ENCODE measurements at regions not wholly inside any gene's neighbourhood (a gene's known extent, or its start where the extent isn't known, plus 50 kb on each side); places are given as distances from the start of the nearest gene placed in this dataset.

GRCh38 chr22:23387827-23388516, 192.1 kb downstream of the IGLL1 start:
- peaks cover 16% of the 10 kb centered on the region for H3K27me3 ChIP-seq (ENCODE audit: control insufficient read depth, insufficient read depth, low read length)
- no peaks in the 10 kb centered on the region for H3K36me3 ChIP-seq (ENCODE audit: control insufficient read depth, insufficient read depth, low read length)
- H3K4me3 ChIP-seq (ENCODE audit: low read depth, low read length) = no peak overlapping the region
- no peak for TF ChIP-seq CTCF (IDR thresholded peaks at IDR 0.05; ENCODE audit: insufficient read depth, low read length, poor library complexity, severe bottlenecking)
- DNase-seq (ENCODE audit: low read depth) = no peak

- TF ChIP-seq CTCF (IDR thresholded peaks at IDR 0.05; ENCODE audit: insufficient read depth, low read length, poor library complexity, severe bottlenecking) = no peak
- DNase-seq (ENCODE audit: low read depth) = no peak
- H3K36me3 ChIP-seq (ENCODE audit: control insufficient read depth, insufficient read depth, low read length) = no peaks in the 10 kb centered on the region
- H3K4me3 ChIP-seq (ENCODE audit: low read depth, low read length) = no peak overlapping the region
- peaks cover 17% of the 10 kb centered on the region for H3K27me3 ChIP-seq (ENCODE audit: control insufficient read depth, insufficient read depth, low read length)
Observed at GRCh38 chr22:23386822-23387580, 193.1 kb downstream of the IGLL1 start.

- peaks cover 17% of the 10 kb centered on the region for H3K27me3 ChIP-seq (ENCODE audit: control insufficient read depth, insufficient read depth, low read length)
- H3K4me3 ChIP-seq (ENCODE audit: low read depth, low read length) = no peak overlapping the region
Observed at GRCh38 chr22:23385678-23386631, 194.1 kb downstream of the IGLL1 start.

GRCh38 chr22:23384923-23385677, 195.0 kb downstream of the IGLL1 start:
- no peaks in the 10 kb centered on the region for H3K36me3 ChIP-seq (ENCODE audit: control insufficient read depth, insufficient read depth, low read length)

More at GRCh38 chr22:23385678-23386631, 194.1 kb downstream of the IGLL1 start:
- DNase-seq (ENCODE audit: low read depth) = peak; percentile 26
- TF ChIP-seq CTCF (IDR thresholded peaks at IDR 0.05; ENCODE audit: insufficient read depth, low read length, poor library complexity, severe bottlenecking) = peak; percentile 98
- H3K36me3 ChIP-seq (ENCODE audit: control insufficient read depth, insufficient read depth, low read length) = no peaks in the 10 kb centered on the region

More at GRCh38 chr22:23384923-23385677, 195.0 kb downstream of the IGLL1 start:
- DNase-seq (ENCODE audit: low read depth) = no peak
- peaks cover 17% of the 10 kb centered on the region for H3K27me3 ChIP-seq (ENCODE audit: control insufficient read depth, insufficient read depth, low read length)
- H3K4me3 ChIP-seq (ENCODE audit: low read depth, low read length) = no peak overlapping the region
- no peak for TF ChIP-seq CTCF (IDR thresholded peaks at IDR 0.05; ENCODE audit: insufficient read depth, low read length, poor library complexity, severe bottlenecking)

Data from kidney epithelial cell (primary cell).